Activated CD4-positive, CD25-positive, alpha-beta regulatory T cell treated with anti-CD3 and anti-CD28 coated beads, Interleukin-2, amount 50 U/mL, for 16 hours (primary cell): ENCODE measurements at regions not wholly inside any gene's neighbourhood (a gene's known extent, or its start where the extent isn't known, plus 50 kb on each side); places are given as distances from the start of the nearest gene placed in this dataset.
"Not testable (repeated sequence)": the region's sequence is repeated elsewhere in the genome, so short reads cannot be mapped to it uniquely, and the experiment has no call there.

ENCODE experiments used
- DNase-seq: peaks from one replicate; pipeline ENCODE4 v3.0.0-alpha.2; 2020; ENCODE audit warnings: low read depth, low spot score

- DNase-seq = not testable (repeated sequence)
Observed at GRCh38 chr16:29060022-29060810, 75.4 kb downstream of the LAT start.

GRCh38 chr16:29059575-29059974, 74.7 kb downstream of the LAT start:
- DNase-seq = not testable (repeated sequence)
